ENCODE measurements at regions not wholly inside any gene's neighbourhood (a gene's known extent, or its start where the extent isn't known, plus 50 kb on each side); places are given as distances from the start of the nearest gene placed in this dataset.
"Not testable (repeated sequence)": the region's sequence is repeated elsewhere in the genome, so short reads cannot be mapped to it uniquely, and the experiment has no call there.

DNA sequence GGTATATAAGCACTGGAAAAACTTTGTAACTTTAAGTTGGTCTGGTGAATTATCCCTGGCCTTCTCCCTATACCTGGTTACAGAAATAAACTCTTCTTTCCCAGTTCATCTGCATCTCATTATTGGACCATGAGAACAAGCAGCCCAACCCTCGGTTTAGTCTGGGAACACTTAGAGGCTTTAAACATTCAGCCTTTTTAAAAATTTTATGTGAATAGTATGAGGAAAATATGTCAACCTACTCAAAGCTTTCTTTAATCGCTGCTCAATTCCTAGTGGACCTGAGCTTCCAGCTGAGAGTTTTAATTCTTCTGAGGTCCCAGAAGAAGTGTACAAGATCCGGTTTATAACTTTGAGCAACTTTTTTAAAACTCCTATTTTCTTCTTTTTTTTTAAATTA is 358.6 kb upstream of the NOCT start:
- DNase-seq = no peak

DNA sequence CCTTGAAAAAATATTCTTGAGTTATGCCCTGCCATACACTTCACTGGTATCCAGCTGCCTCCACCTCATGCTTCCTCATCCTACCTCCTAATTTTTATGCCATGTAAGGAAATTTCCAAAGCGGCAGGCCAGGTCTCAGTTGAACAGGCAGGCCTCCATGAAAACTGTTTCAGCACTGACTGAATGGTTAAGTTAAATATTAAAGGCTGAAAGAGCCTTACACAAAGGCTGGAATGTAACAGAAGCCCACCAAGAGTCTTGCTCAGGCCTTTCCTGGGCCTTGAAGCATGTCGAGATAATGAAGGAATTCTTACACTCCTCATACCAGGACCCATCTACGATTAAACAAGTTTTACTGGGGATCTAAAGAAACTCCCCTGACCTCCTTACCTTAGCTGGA is 359.6 kb upstream of the NOCT start:
- no peak for DNase-seq

- no peak for DNase-seq
Observed at GRCh38 chr4:138655286-138655685, 360.3 kb upstream of the NOCT start.

DNA sequence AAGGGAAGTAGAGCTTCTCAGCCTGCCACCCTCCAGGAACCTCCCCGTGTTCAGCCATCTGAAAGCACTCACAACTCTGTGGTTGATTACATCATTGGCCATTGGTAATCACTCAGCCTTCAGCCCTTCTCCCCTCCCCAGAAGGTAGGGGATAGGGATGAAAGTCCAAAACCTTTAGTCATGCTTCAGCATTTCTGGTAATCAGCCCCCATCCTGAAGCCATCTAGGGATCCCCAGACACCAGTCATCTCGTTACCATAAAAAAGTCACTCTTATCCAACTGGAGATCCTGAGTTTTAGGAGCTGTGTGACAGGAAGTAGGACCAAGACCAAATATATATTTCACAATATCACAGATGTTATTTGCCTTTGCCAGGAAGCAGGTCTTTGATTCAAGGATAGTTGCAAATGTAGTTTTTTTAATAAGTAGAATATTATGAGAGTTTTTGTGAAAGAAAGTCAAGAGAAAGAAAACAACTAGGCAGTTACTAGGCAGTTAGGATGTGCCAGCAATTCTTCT is 364.6 kb upstream of the NOCT start:
- DNase-seq = no peak

- DNase-seq = no peak
Observed at GRCh38 chr4:138650495-138650894, 365.1 kb upstream of the NOCT start.

GRCh38 chr4:138647433-138647832 is 368.1 kb upstream of the NOCT start:
- no peak for DNase-seq

- no peak for DNase-seq
Observed at GRCh38 chr4:138646383-138646782, 369.2 kb upstream of the NOCT start.

DNA sequence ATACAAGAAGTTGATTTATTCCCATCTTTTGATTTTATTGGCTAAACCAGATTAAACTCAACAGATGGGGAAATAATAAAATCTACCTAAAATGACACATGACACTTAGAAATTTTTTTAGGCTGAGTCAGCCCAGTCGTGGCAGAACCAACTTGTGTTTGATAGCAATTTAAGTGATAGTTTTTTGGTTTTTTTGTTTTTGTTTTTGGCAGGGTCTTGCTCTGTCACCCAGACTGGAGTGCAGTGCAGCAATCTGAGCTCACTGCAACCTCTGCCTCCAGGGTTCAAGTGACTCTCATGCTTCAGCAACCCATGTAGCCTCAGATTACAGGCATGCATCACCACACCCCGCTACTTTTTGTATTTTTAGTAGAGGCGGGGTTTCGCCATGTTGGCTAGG is 370.3 kb upstream of the NOCT start:
- DNase-seq = no peak

DNA sequence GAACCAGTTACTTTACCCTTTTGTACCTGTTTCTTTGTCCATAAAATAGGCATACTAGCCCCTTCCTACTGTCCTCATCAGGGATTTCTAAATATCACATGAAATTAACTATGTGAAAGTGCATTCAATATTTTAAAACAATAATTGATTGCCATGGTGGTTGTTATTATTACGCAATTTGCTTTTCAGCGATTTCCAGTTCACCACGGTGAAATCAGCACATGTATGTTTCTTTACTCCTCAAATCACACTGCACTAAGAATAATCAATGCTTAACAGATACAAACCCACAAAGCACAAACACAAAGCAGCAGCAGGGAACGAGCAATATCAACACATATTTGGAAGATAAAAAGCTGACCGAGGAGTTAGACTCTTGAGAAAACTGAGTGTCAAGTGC is 371.3 kb upstream of the NOCT start:
- no peak for DNase-seq

DNA sequence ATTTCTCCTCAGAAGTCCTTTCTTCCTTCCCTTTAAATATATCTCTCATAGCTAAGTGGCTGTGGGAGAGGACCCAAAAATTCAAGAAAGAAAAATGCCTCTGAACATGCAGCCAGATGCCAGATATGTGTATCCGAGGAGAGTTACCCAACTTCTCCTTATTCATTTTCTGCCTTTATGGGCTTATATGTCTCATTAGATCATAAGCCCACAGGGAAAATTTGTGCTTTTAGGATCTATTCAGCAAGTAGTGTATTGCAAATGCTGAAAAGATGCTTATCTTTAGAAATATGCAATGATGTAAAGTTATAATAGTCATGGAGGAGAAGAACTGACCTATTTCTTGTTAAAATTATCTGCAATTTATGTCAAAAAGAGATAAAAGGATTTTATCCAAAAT is 371.8 kb upstream of the NOCT start:
- no peak for DNase-seq

- no peak for DNase-seq
Observed at GRCh38 chr4:138639018-138639741, 376.4 kb upstream of the NOCT start.

DNA sequence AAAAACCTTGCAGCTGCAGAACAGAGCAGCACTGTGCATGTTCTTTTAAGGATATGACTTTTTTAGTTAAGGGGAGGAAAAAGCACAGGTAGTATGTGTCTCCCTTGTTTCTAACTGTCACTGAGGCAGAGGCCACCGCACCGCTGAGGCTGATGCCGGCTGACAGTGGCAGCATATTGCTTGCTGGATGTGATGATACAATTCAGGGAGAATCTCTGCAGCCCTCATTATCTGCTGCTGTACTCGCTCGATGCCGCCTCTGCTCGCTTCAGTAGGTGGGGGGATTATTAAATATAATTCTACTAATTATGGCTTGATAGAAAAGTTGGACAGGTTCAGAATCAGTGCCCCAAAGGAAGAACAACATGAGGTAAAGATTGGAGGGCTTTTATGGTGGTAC is 378.8 kb upstream of the NOCT start:
- no peak for DNase-seq

- no peak for DNase-seq
Observed at GRCh38 chr4:138634915-138635314, 380.7 kb upstream of the NOCT start.

DNA sequence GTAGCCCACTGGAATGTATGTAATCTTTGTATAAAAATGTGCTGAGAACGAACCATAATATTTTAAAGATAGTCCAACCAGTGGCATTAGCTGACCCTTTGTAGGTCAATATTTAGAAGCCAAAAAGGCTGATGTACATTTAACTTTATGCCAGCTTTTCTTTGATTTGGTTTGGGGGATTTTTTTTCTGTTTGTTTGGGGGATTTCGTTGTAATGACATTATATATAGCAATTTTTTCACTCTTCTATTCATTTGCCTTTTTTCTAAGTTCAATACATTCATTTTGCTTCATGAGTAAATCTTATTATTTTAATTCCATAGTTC is 382.0 kb upstream of the NOCT start:
- DNase-seq = no peak

DNA sequence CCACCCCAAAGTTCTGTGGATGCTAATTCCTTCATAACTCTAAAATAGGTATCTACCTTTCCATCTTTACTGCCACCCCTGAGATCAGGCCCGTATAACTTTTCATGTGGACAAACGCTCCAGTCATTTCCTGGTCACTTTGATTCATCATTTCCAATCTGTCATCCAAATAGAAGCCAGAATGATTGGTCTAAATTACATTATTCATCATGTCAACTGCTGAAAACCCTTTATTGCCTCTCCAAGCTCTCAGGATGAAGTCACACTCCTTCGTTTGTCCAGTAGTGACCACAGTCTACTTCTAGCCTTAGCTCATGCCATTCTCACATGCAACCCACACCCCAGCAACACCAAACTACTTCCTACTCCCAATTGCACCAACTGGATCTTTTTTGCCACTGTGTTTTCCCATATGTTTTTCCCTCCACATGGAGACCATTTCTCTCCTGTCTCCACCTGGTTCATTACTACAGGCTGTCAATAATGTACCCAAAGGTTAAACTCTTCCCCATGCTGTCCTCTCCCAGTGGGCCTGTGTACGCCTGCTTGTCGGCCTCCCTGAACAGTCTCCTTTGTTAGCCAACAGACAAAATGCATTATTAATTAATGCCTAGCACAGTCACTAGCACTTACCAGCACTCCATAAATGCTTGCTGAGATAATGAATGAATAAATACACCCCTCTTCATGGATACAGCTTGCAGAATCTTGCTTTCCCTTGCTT is 382.6 kb upstream of the NOCT start:
- no peak for DNase-seq

- no peak for DNase-seq
Observed at GRCh38 chr4:138630666-138631065, 384.9 kb upstream of the NOCT start.

DNA sequence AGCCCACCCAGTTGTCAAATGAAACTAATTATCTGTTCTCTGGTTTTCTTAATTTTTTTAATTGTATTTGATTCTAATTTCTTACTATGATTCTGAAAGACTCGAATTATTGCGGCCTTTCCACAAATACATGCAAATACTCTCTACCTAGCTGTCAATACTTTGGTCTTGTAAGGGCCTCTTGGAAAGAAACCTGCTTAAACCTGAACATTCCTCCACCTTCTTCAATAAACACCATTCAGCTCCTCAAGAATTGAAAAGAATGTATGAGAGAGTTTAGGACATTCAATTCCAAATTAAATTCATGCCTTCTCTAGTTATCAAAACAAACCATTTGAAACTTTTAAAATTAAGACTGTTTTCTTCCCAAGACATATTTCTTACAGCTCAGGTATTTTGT is 385.9 kb upstream of the NOCT start:
- no peak for DNase-seq

DNA sequence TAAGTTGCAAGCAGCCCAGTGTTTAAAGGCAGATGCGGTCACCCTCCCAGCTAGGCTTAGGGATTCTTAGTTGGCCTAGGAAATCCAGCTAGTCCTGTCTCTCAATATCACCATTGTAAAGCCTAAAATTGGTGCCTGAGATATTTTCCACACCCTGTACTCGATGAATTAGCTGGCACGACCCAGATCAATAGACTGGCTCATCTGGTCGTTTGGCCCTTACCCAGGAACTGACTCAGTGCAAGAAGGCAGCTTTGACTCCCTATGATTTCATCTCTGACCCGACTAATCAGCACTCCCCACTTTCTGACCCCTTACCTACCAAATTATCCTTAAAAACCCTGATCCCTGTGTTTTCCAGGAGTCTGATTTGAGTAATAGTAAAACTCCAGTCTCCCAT is 384.9 kb upstream of the SLC7A11 start:
- no peak for DNase-seq

DNA sequence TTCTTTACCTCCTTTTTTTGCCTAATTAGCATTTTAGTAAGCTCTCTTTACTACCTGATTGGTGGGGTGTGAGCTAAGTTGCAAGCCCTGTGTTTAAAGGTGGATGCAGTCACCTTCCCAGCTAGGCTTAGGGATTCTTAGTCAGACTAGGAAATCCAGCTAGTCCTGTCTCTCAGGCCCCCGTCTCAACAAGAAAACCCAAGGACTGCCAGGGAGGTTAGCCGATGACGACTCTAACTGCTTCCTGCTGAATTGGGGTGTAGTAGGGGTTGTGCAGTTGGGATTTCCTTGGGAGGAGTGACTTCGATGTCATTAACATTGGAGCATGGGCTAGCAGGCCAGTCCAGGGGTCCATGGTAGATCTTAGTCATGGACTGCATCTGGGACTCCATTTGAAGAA is 380.2 kb upstream of the SLC7A11 start:
- DNase-seq = not testable (repeated sequence)

DNA sequence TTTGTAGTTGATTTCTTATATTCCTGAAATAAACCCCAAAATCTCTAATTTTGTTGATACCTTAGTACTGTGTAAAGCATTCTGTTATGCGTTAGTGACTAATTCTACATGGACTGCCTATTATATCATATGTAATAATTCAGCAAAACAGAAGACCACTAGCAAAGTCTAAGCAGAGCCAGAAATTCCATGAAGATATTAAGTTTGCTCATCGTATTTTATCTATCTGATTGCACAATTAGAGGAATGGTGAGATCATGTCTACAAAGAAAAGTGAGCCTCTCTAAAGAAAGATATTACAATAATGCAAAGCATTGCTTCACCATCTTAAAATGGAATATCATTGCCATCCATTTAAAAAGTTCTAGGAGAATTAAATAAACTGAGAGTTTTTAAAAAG is 374.6 kb upstream of the SLC7A11 start:
- no peak for DNase-seq

DNA sequence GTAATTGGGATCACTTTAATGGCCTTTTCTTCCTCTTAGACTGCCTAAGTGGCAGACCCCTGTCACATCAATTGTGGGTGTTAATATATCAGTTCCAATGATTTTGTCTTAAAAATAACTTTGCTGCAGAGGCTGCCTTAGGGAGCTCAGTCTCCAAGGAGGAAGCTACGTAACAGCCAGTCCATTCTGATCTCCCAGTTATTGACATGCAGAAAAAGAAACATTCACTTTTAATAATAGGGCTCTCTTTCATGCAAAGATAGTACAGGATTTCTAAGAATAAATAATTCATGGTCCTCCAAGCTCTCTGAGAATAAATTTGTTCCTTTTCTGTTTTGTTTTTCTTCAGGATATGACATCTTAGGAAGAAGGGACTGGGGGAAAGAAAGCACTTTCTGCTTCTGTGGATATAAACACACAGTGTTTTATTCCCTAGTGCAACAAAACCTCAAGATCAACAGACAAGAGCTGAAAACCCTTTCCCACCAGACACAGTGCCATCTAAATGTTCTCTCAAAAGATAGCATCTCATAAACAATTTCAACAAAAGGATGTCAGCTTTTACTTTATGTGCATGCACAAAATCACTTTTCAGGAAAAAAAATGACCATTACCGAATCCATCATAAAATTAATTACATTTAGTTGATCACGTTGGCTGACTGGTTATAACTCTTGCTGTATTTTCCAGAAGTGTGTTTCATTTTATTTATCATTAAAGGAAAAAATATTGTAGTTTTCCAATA is 372.4 kb upstream of the SLC7A11 start:
- no peak for DNase-seq

DNA sequence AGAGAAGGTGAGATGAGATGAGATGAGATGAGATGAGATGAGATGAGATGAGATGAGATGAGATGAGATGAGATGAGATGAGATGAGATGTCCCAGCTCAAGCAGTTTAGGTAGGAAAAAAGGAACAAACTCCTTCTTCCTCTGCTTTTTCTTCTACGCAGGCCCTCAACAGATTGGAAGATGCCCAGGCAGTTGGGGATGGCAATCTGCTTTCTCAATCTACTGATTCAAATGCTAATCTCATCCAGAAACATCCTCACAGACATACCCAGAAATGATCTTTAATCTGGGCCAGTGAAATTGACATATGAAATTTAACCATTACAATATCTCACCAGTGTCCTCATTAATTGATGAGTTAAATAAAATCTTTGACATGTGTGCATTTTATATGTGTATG is 370.3 kb upstream of the SLC7A11 start:
- DNase-seq = no peak

GRCh38 chr4:138611721-138612120 is 369.6 kb upstream of the SLC7A11 start:
- no peak for DNase-seq

- DNase-seq = no peak
Observed at GRCh38 chr4:138611017-138611416, 368.9 kb upstream of the SLC7A11 start.
